C4-2B (cell line): ENCODE measurements at regions not wholly inside any gene's neighbourhood (a gene's known extent, or its start where the extent isn't known, plus 50 kb on each side); places are given as distances from the start of the nearest gene placed in this dataset.

ENCODE experiments used
- CTCF ChIP-seq: fragments of 450-650 bp; conservative IDR thresholded peaks from 2 replicates; pipeline ENCODE4 v1.5.1; 2017; ENCODE audit warnings: mild to moderate bottlenecking
- ZFX ChIP-seq: fragments of 450-650 bp; IDR thresholded peaks from 2 replicates; pipeline ENCODE4 v1.6.1; 2017

- no peak for TF ChIP-seq CTCF
- TF ChIP-seq ZFX, result no peak
Observed at GRCh38 chr4:127357765-127358164, 275.0 kb upstream of the INTU start.
